ENCODE measurements at regions not wholly inside any gene's neighbourhood (a gene's known extent, or its start where the extent isn't known, plus 50 kb on each side); places are given as distances from the start of the nearest gene placed in this dataset.

DNA sequence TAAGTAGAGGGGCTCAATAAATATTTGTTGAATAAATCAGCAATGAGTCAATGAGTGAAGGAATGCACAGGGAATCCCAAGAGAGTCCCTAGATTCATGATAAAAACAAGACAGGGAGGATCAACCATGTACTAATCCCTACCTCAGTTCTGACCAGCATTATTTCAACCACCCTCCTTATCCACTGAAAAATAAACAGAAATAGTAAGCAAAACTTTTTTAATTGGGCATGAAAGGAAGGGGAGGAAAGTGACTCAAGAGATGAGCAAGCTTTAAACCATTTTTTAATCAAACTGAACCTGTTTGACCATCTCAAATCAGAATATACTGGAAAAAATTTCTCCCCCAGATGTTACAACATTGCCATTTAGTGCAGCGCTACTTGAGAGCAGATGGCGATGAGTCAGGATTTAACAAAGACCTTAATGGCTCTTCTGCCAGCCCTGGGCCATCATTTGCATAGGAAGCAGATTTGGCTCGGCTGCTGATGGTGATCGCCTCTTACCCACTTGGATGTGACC is 194.8 kb upstream of the SLC30A5 start:
- TF ChIP-seq, protein P1, sequence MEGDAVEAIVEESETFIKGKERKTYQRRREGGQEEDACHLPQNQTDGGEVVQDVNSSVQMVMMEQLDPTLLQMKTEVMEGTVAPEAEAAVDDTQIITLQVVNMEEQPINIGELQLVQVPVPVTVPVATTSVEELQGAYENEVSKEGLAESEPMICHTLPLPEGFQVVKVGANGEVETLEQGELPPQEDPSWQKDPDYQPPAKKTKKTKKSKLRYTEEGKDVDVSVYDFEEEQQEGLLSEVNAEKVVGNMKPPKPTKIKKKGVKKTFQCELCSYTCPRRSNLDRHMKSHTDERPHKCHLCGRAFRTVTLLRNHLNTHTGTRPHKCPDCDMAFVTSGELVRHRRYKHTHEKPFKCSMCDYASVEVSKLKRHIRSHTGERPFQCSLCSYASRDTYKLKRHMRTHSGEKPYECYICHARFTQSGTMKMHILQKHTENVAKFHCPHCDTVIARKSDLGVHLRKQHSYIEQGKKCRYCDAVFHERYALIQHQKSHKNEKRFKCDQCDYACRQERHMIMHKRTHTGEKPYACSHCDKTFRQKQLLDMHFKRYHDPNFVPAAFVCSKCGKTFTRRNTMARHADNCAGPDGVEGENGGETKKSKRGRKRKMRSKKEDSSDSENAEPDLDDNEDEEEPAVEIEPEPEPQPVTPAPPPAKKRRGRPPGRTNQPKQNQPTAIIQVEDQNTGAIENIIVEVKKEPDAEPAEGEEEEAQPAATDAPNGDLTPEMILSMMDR (IDR thresholded peaks at IDR 0.05) = no peak
- no peak for TF ChIP-seq POLR2A (IDR thresholded peaks at IDR 0.05)
